HUDEP-2 (cell line): ENCODE measurements at regions not wholly inside any gene's neighbourhood (a gene's known extent, or its start where the extent isn't known, plus 50 kb on each side); places are given as distances from the start of the nearest gene placed in this dataset.
"Not testable (repeated sequence)": the region's sequence is repeated elsewhere in the genome, so short reads cannot be mapped to it uniquely, and the experiment has no call there.

Experiments used
- DNase-seq, 76 experiments: peaks; one replicate each; lab custom pipeline; 2025; ENCODE audit not compliant: unreplicated experiment in 76 of 76; lab: John Stamatoyannopoulos, UW

GRCh38 chr4:178136736-178137345 is 694.6 kb upstream of the AGA start:
- no peak for DNase-seq

GRCh38 chr4:178137732-178138471 is 695.7 kb upstream of the AGA start:
- DNase-seq = no peak

- no peak for DNase-seq
Observed at GRCh38 chr4:178138491-178138890, 696.3 kb upstream of the AGA start.

- no peak for DNase-seq
Observed at GRCh38 chr4:178140326-178140915, 698.2 kb upstream of the AGA start.

GRCh38 chr4:178142724-178143123 is 700.5 kb upstream of the AGA start:
- no peak for DNase-seq

GRCh38 chr4:178148106-178148505 is 705.9 kb upstream of the AGA start:
- DNase-seq = no peak

- DNase-seq = no peak
Observed at GRCh38 chr4:178165251-178165950, 723.2 kb upstream of the AGA start.

GRCh38 chr4:178165951-178166308 is 723.7 kb upstream of the AGA start:
- DNase-seq = no peak

GRCh38 chr4:178173771-178174170 is 731.5 kb upstream of the AGA start:
- no peak for DNase-seq

- no peak for DNase-seq
Observed at GRCh38 chr4:178174756-178175155, 732.5 kb upstream of the AGA start.

GRCh38 chr4:178185517-178185916 is 743.3 kb upstream of the AGA start:
- no peak for DNase-seq

- no peak for DNase-seq
Observed at GRCh38 chr4:178192611-178193010, 750.4 kb upstream of the AGA start.

- DNase-seq = no peak
Observed at GRCh38 chr4:178196751-178197374, 754.6 kb upstream of the AGA start.

- no peak for DNase-seq
Observed at GRCh38 chr4:178198691-178199090, 756.5 kb upstream of the AGA start.

GRCh38 chr4:178202422-178202821 is 760.2 kb upstream of the AGA start:
- no peak for DNase-seq

- no peak for DNase-seq
Observed at GRCh38 chr4:178205826-178206225, 763.6 kb upstream of the AGA start.

- no peak for DNase-seq
Observed at GRCh38 chr4:178215309-178215708, 773.1 kb upstream of the AGA start.

GRCh38 chr4:178215763-178216162 is 773.5 kb upstream of the AGA start:
- no peak for DNase-seq

- not testable (repeated sequence) for DNase-seq
Observed at GRCh38 chr4:178226421-178226820, 784.2 kb upstream of the AGA start.

GRCh38 chr4:178233906-178234305 is 791.7 kb upstream of the AGA start:
- no peak for DNase-seq

- no peak for DNase-seq
Observed at GRCh38 chr4:178240891-178241290, 798.7 kb upstream of the AGA start.
